ENCODE measurements at regions not wholly inside any gene's neighbourhood (a gene's known extent, or its start where the extent isn't known, plus 50 kb on each side); places are given as distances from the start of the nearest gene placed in this dataset.

- TF ChIP-seq, protein P1, sequence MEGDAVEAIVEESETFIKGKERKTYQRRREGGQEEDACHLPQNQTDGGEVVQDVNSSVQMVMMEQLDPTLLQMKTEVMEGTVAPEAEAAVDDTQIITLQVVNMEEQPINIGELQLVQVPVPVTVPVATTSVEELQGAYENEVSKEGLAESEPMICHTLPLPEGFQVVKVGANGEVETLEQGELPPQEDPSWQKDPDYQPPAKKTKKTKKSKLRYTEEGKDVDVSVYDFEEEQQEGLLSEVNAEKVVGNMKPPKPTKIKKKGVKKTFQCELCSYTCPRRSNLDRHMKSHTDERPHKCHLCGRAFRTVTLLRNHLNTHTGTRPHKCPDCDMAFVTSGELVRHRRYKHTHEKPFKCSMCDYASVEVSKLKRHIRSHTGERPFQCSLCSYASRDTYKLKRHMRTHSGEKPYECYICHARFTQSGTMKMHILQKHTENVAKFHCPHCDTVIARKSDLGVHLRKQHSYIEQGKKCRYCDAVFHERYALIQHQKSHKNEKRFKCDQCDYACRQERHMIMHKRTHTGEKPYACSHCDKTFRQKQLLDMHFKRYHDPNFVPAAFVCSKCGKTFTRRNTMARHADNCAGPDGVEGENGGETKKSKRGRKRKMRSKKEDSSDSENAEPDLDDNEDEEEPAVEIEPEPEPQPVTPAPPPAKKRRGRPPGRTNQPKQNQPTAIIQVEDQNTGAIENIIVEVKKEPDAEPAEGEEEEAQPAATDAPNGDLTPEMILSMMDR (conservative IDR thresholded peaks at IDR 0.05; ENCODE audit: low read depth, low read length) = no peak
- TF ChIP-seq EZH2 (IDR thresholded peaks at IDR 0.05; ENCODE audit: borderline replicate concordance, low read depth, low read length, poor library complexity, severe bottlenecking) = no peak
- CTCF ChIA-PET = no interaction called here
Observed at GRCh38 chr7:155992107-155992506, 179.8 kb upstream of the SHH start.

DNA sequence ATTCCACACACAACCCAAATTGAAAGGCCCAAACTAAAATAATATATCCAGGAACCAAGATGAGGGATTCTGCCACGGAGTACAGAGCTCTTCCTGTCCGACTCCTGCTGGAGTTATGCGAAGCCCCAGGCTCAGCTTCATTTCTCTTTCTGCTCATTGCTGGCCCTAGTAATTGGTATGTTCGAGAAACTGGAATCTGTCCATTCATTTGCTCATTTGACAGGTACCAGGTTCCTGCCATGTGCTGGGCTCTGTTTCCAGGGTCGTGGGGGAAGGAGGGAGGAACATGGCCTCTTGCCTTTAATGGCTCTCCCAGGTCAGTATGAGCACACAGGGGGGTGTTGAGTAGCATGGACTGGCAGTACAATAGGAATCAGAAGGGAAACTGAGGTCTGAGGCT is 179.2 kb upstream of the SHH start:
- Histone ChIP-seq H3K27me3 (replicated peaks; ENCODE audit: insufficient read depth, low read depth, low read length, poor library complexity) (peaks cover 6% of the 10 kb centered on the region), H3K36me3 (ENCODE audit: insufficient read depth, low read length, poor library complexity, severe bottlenecking) (no peaks in the 10 kb centered on the region), H3K4me3 (ENCODE audit: low read depth, low read length, poor library complexity, severe bottlenecking) (no peak overlapping the region), H3K27ac (ENCODE audit: low read depth, low read length, poor library complexity, severe bottlenecking) (no peak overlapping the region), H3K4me1 (ENCODE audit: insufficient read depth, low read length, poor library complexity, severe bottlenecking) (no peaks in the 10 kb centered on the region), H3K9me3 (ENCODE audit: low read depth, low read length, poor library complexity, severe bottlenecking) (no peaks in the 10 kb centered on the region)
- intact Hi-C loops (cut with micrococcal nuclease; ENCODE audit: unreplicated experiment) = no loop called here
- ChIA-PET CTCF (no interaction called here), POLR2A (ENCODE audit: low non-redundant PET) (no interaction called here)
- no peak for TF ChIP-seq EZH2 (IDR thresholded peaks at IDR 0.05; ENCODE audit: borderline replicate concordance, low read depth, low read length, poor library complexity, severe bottlenecking)
- TF ChIP-seq, protein P1 (conservative IDR thresholded peaks at IDR 0.05; ENCODE audit: low read depth, low read length) = no peak
- BruUV-seq (replicated peaks) = no TSS peak
- no peak for DNase-seq (ENCODE audit: low spot score)

More at GRCh38 chr7:155992107-155992506, 179.8 kb upstream of the SHH start:
- H3K4me3 ChIP-seq (ENCODE audit: low read depth, low read length, poor library complexity, severe bottlenecking) = no peak overlapping the region
- no peak overlapping the region for H3K27ac ChIP-seq (ENCODE audit: low read depth, low read length, poor library complexity, severe bottlenecking)
- DNase-seq (ENCODE audit: low spot score) = no peak
- intact Hi-C loops (cut with micrococcal nuclease; ENCODE audit: unreplicated experiment) = no loop called here
- no peaks in the 10 kb centered on the region for H3K9me3 ChIP-seq (ENCODE audit: low read depth, low read length, poor library complexity, severe bottlenecking)
- no peaks in the 10 kb centered on the region for H3K36me3 ChIP-seq (ENCODE audit: insufficient read depth, low read length, poor library complexity, severe bottlenecking)
- H3K27me3 ChIP-seq (replicated peaks; ENCODE audit: insufficient read depth, low read depth, low read length, poor library complexity) = peaks cover 10% of the 10 kb centered on the region
- POLR2A ChIA-PET (ENCODE audit: low non-redundant PET) = no interaction called here
- H3K4me1 ChIP-seq (ENCODE audit: insufficient read depth, low read length, poor library complexity, severe bottlenecking) = no peaks in the 10 kb centered on the region
- no TSS peak for BruUV-seq (replicated peaks)

- ChIA-PET POLR2A (ENCODE audit: low non-redundant PET) (no interaction called here), CTCF (no interaction called here)
- Histone ChIP-seq H3K9me3 (ENCODE audit: low read depth, low read length, poor library complexity, severe bottlenecking) (no peaks in the 10 kb centered on the region), H3K4me1 (ENCODE audit: insufficient read depth, low read length, poor library complexity, severe bottlenecking) (no peaks in the 10 kb centered on the region), H3K36me3 (ENCODE audit: insufficient read depth, low read length, poor library complexity, severe bottlenecking) (no peaks in the 10 kb centered on the region), H3K27ac (ENCODE audit: low read depth, low read length, poor library complexity, severe bottlenecking) (no peak overlapping the region), H3K4me3 (ENCODE audit: low read depth, low read length, poor library complexity, severe bottlenecking) (no peak overlapping the region), H3K27me3 (replicated peaks; ENCODE audit: insufficient read depth, low read depth, low read length, poor library complexity) (peaks cover 8% of the 10 kb centered on the region)
- no TSS peak for BruUV-seq (replicated peaks)
- no peak for DNase-seq (ENCODE audit: low spot score)
- intact Hi-C loops (cut with micrococcal nuclease; ENCODE audit: unreplicated experiment) = no loop called here
- TF ChIP-seq, protein P1 (conservative IDR thresholded peaks at IDR 0.05; ENCODE audit: low read depth, low read length) = no peak
Observed at GRCh38 chr7:155988416-155988815, 176.2 kb upstream of the SHH start.
